ENCODE measurements at regions not wholly inside any gene's neighbourhood (a gene's known extent, or its start where the extent isn't known, plus 50 kb on each side); places are given as distances from the start of the nearest gene placed in this dataset.

DNA sequence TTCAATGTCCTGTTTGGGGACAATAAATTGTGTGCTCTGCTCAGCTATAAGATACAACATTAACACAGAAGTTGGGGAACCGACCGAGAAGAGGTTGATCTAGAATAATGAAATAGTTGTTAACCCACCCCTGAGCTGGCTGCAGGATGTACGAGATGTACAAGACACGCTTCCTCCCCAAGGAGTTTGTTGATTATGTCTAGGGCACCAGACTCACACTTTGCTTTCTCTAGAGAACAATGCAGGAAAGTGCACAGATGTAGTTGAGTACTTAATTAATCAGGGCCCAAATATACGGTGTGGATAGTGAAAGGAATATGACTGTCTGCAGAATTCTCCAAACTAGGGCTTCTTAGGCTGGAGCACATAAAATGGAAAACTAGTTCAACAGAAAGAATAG lies 415.2 kb upstream of the TNP1 start:
- no peak for DNase-seq (ENCODE audit: low read depth)
- H3K4me3 ChIP-seq (ENCODE audit: low read length): no peak overlapping the region
- TF ChIP-seq CTCF (conservative IDR thresholded peaks at IDR 0.05; ENCODE audit: low read depth, low read length): no peak

GRCh38 chr2:217274578-217274977 lies 414.7 kb upstream of the TNP1 start:
- no peak for DNase-seq (ENCODE audit: low read depth)
- no peak overlapping the region for H3K4me3 ChIP-seq (ENCODE audit: low read length)
- TF ChIP-seq CTCF (conservative IDR thresholded peaks at IDR 0.05; ENCODE audit: low read depth, low read length): no peak

DNA sequence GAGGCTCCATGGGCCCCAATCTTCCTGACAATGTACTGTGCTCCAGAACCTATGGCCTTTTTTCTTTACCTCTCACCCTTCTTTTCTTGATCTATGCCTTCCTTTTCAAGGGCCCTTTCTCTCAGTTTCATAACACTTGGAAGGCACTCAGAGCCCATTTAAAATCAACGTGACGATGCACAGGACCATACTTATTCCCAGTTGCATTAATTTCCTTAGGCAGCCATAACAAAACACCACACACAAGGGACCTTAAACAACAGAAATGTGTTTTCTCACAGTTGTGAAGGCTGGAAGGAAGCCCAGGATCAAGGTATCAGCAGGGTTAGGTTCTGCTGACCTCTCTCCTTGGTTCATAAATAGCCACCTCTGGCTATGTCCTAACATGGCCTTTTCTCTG lies 414.0 kb upstream of the TNP1 start:
- H3K4me3 ChIP-seq (ENCODE audit: low read length): no peak overlapping the region

DNA sequence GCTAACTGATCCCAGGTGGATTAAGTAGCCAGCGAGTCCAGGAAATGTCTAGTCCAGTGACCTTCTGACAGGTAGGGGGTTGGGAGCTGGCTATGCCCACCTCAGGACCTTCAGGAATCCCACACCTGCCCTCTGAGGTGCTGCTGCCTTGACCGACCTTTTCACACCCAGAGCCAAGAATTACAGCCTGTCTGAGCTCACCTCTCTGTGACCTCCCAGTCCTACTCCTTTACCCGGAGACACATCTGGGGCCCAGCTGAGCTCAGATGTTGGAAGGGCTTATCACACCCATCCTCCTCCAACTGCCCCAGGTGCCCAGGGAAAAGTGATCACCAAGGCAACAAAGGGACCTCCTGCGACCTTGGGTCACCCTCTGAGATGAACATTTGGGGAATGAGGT lies 413.3 kb upstream of the TNP1 start:
- no peak for DNase-seq (ENCODE audit: low read depth)
- TF ChIP-seq CTCF (conservative IDR thresholded peaks at IDR 0.05; ENCODE audit: low read depth, low read length): no peak
- H3K4me3 ChIP-seq (ENCODE audit: low read length): no peak overlapping the region

More for the DNA sequence above, 414.0 kb upstream of the TNP1 start:
- no peak for DNase-seq (ENCODE audit: low read depth)
- no peak for TF ChIP-seq CTCF (conservative IDR thresholded peaks at IDR 0.05; ENCODE audit: low read depth, low read length)

- TF ChIP-seq CTCF (conservative IDR thresholded peaks at IDR 0.05; ENCODE audit: low read depth, low read length): no peak
- DNase-seq (ENCODE audit: low read depth): no peak
- H3K4me3 ChIP-seq (ENCODE audit: low read length): no peak overlapping the region
Observed at GRCh38 chr2:217271813-217272212, 411.9 kb upstream of the TNP1 start.

- no peak overlapping the region for H3K4me3 ChIP-seq (ENCODE audit: low read length)
- DNase-seq (ENCODE audit: low read depth): no peak
- no peak for TF ChIP-seq CTCF (conservative IDR thresholded peaks at IDR 0.05; ENCODE audit: low read depth, low read length)
Observed at GRCh38 chr2:217270485-217271121, 410.7 kb upstream of the TNP1 start.

DNA sequence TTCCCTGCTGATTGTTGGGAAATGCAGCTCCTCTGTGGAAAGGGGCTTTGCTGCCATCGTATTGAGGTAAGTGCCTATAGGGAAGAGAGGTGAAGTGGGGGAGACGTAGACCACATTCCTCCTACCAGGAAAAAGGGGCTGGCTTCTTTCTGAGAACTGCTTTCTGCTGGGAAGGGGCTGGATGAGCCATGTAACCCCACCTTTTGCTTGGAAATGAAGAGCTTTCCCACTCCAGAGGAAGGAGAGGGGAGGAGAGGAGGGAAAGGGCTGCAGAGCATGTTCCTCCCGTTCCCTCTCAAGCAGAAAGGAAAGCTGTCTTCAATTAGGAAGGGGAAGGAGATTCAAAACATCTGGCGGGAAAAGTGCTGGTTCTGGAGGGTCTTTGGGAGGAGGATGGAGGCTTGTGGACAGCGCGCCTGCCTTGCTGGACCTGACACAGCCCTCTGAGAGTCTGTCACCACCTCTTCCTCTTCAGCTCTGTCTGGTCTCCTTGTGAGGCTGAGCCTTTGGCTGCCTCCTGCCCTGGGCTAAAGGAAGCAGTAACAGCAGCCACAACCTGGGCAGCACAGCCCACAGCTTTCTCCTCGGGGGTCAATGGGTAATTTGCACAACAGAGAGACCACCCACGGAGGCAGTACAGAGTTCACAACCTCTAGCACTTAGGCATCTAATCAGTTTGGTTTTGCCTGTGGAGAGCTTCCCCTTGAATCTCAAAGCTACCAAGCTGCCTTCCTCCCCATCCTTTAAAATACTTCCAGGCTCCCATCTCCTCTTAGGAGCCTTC lies 410.0 kb upstream of the TNP1 start:
- no peak for DNase-seq (ENCODE audit: low read depth)
- TF ChIP-seq CTCF (conservative IDR thresholded peaks at IDR 0.05; ENCODE audit: low read depth, low read length): no peak
- no peak overlapping the region for H3K4me3 ChIP-seq (ENCODE audit: low read length)

All from retinal pigment epithelial cell (primary cell).